Gastroesophageal sphincter (tissue), 4 donors: ENCODE measurements at regions not wholly inside any gene's neighbourhood (a gene's known extent, or its start where the extent isn't known, plus 50 kb on each side); places are given as distances from the start of the nearest gene placed in this dataset.
"Not testable (repeated sequence)": the region's sequence is repeated elsewhere in the genome, so short reads cannot be mapped to it uniquely, and the experiment has no call there.

Source experiments
- ATAC-seq: fragments of 150-250 bp; one replicate; pipeline ENCODE4 v1.9.1; 2016; ENCODE audit warnings: mild to moderate bottlenecking, moderate library complexity
- H3K27ac ChIP-seq, 4 donors: fragments of 200-600 bp; sonication (generic) in 3 of 4; 1 replicate in 3 of 4; 2 replicates in 1 of 4; pipeline ENCODE4 v1.5.1; 2016 to 2019
- H3K27me3 ChIP-seq: fragments of 200-600 bp; sonication (generic); one replicate; pipeline ENCODE4 v1.5.1; 2019
- H3K36me3 ChIP-seq, 2 donors: fragments of 200-600 bp; sonication (generic); one replicate each; pipeline ENCODE4 v1.5.1; 2019; ENCODE audit warnings: control low read depth in 1 of 2
- H3K4me1 ChIP-seq, 3 donors: fragments of 200-600 bp; sonication (generic); 1 replicate in 2 of 3; 2 replicates in 1 of 3; pipeline ENCODE4 v1.5.1; 2016 to 2019; ENCODE audit warnings: control low read depth in 2 of 3
- H3K4me3 ChIP-seq, 2 donors: fragments of 200-600 bp; sonication (generic); one replicate each; pipeline ENCODE4 v1.5.1; 2019; ENCODE audit warnings: mild to moderate bottlenecking in 1 of 2, moderate library complexity in 1 of 2
- H3K9me3 ChIP-seq, 3 donors: fragments of 200-600 bp; sonication (generic); one replicate each; pipeline ENCODE4 v1.5.1; 2017 to 2019; ENCODE audit warnings: control low read depth in 2 of 3
- EP300 ChIP-seq: sonication (generic); formaldehyde crosslinking; IDR thresholded peaks from one replicate; pipeline ENCODE4 v1.6.1; 2017; ENCODE audit warnings: antibody characterized with exemption, mild to moderate bottlenecking
- POLR2A ChIP-seq, 2 donors: fragments of 450-650 bp; IDR thresholded peaks; one replicate each; pipeline ENCODE4 v1.6.1; 2017; ENCODE audit warnings: antibody characterized with exemption in 2 of 2, mild to moderate bottlenecking in 2 of 2, moderate library complexity in 1 of 2
- POLR2AphosphoS5 ChIP-seq: sonication (generic); formaldehyde crosslinking; IDR thresholded peaks from one replicate; pipeline ENCODE4 v1.6.1; 2017; ENCODE audit warnings: antibody characterized with exemption
- WGBS, 2 donors: methylation state at CpG; one replicate each; pipeline ENCODE4 v1.1.5; 2018; ENCODE audit warnings: low coverage in 1 of 2; 5-methylcytosine and 5-hydroxymethylcytosine counted together
- TF ChIP-seq, protein P1 (sequence below), 4 experiments: fragments of 200-600 bp in 2 of 4; fragments of 450-650 bp in 2 of 4; sonication (generic) in 1 of 4; IDR thresholded peaks; one replicate each; pipeline ENCODE4 v1.5.1; 2017 to 2019; ENCODE audit warnings: antibody characterized with exemption in 4 of 4, mild to moderate bottlenecking in 2 of 4, moderate library complexity in 2 of 4

- ATAC-seq, result no peak
- no peaks in the 10 kb centered on the region for H3K4me1 ChIP-seq
- no peak overlapping the region for H3K4me3 ChIP-seq
- H3K27ac ChIP-seq, result no peak overlapping the region
- H3K9me3 ChIP-seq, result peaks cover 0 to 15% (median 0%) of the 10 kb centered on the region in 3 donors
- 61 to 73% methylated on average over 5 to 6 of the region's 6 CpGs for WGBS, 2 donors
- TF ChIP-seq, protein P1, sequence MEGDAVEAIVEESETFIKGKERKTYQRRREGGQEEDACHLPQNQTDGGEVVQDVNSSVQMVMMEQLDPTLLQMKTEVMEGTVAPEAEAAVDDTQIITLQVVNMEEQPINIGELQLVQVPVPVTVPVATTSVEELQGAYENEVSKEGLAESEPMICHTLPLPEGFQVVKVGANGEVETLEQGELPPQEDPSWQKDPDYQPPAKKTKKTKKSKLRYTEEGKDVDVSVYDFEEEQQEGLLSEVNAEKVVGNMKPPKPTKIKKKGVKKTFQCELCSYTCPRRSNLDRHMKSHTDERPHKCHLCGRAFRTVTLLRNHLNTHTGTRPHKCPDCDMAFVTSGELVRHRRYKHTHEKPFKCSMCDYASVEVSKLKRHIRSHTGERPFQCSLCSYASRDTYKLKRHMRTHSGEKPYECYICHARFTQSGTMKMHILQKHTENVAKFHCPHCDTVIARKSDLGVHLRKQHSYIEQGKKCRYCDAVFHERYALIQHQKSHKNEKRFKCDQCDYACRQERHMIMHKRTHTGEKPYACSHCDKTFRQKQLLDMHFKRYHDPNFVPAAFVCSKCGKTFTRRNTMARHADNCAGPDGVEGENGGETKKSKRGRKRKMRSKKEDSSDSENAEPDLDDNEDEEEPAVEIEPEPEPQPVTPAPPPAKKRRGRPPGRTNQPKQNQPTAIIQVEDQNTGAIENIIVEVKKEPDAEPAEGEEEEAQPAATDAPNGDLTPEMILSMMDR (IDR thresholded peaks at IDR 0.05), result no peak
- TF ChIP-seq POLR2AphosphoS5, result no peak
- TF ChIP-seq EP300, result no peak
- no peak for TF ChIP-seq POLR2A (IDR thresholded peaks at IDR 0.05)
- no peaks in the 10 kb centered on the region for H3K27me3 ChIP-seq
- H3K36me3 ChIP-seq, result no peaks in the 10 kb centered on the region
Measured at GRCh38 chr4:23097251-23097650, 404.5 kb downstream of the GBA3 start.

DNA sequence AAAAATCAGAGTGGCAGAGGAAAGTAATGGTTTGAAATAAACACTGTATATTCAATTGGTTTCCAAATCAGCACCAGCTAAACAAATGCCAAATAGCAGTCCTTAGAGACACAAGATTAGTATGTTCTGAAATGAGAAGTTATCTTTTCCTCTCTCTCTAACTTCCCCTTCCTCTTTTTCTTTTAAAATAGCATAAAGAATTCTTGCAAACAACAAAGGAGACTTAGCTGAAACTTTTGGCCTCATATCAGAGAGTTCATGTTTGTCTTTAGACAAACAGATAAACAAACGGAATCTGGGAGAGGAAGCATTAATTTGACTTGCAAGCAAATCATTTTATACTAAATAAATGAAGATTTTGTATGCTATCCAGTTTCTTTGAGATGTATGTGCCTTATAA, 399.0 kb downstream of the GBA3 start:
- H3K4me1 ChIP-seq, result no peaks in the 10 kb centered on the region
- H3K36me3 ChIP-seq, result no peaks in the 10 kb centered on the region
- WGBS, 2 donors, result 35 to 58% methylated on average over 1 of the region's 1 CpG
- TF ChIP-seq POLR2A (IDR thresholded peaks at IDR 0.05) (no peak), POLR2AphosphoS5 (no peak), EP300 (no peak)
- TF ChIP-seq, protein P1 (IDR thresholded peaks at IDR 0.05), result no peak
- H3K27ac ChIP-seq, result no peak overlapping the region
- H3K4me3 ChIP-seq, result no peak overlapping the region
- H3K9me3 ChIP-seq, result peaks cover 0 to 15% (median 0%) of the 10 kb centered on the region in 3 donors
- ATAC-seq, result no peak
- no peaks in the 10 kb centered on the region for H3K27me3 ChIP-seq

- Histone ChIP-seq H3K4me1 (no peaks in the 10 kb centered on the region), H3K27ac (no peak overlapping the region), H3K27me3 (no peaks in the 10 kb centered on the region), H3K4me3 (no peak overlapping the region), H3K9me3 (peaks cover 0 to 11% (median 0%) of the 10 kb centered on the region in 3 donors), H3K36me3 (no peaks in the 10 kb centered on the region)
- WGBS, 2 donors, result 78 to 94% methylated on average over 2 of the region's 2 CpGs
- no peak for ATAC-seq
- TF ChIP-seq EP300 (no peak), POLR2A (IDR thresholded peaks at IDR 0.05) (no peak), POLR2AphosphoS5 (no peak)
- TF ChIP-seq, protein P1 (IDR thresholded peaks at IDR 0.05), result no peak
Measured at GRCh38 chr4:23085249-23085568, 392.5 kb downstream of the GBA3 start.

GRCh38 chr4:23084559-23085248, 392.0 kb downstream of the GBA3 start:
- Histone ChIP-seq H3K36me3 (no peaks in the 10 kb centered on the region), H3K9me3 (peaks cover 0 to 15% (median 0%) of the 10 kb centered on the region in 3 donors), H3K4me3 (no peak overlapping the region), H3K27ac (no peak overlapping the region), H3K27me3 (no peaks in the 10 kb centered on the region), H3K4me1 (no peaks in the 10 kb centered on the region)
- TF ChIP-seq, protein P1 (IDR thresholded peaks at IDR 0.05), result no peak
- TF ChIP-seq POLR2AphosphoS5 (no peak), POLR2A (IDR thresholded peaks at IDR 0.05) (no peak), EP300 (no peak)
- 79 to 81% methylated on average over 3 of the region's 3 CpGs for WGBS, 2 donors
- ATAC-seq, result no peak

DNA sequence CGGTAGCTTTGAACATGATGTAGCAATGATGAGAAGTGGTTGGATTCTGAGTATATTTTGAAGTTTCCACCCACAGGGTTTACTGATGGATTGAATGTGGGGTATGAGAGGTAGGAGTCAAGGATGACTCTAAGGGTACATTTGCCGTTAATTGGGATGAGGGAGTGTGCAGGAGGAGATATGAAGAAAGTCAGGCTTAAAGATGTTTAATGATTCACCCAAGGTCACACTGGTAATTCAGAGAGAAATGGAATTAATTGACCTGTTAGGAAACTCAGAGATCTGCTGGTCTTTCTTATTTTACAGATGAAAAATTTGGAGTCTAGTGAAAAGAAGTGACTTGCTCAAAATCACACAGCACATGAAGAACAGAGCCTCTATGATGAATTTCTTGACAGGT, 390.7 kb downstream of the GBA3 start:
- Histone ChIP-seq H3K27me3 (no peaks in the 10 kb centered on the region), H3K4me3 (no peak overlapping the region), H3K4me1 (no peaks in the 10 kb centered on the region), H3K36me3 (no peaks in the 10 kb centered on the region), H3K9me3 (peaks cover 0 to 15% (median 0%) of the 10 kb centered on the region in 3 donors), H3K27ac (no peak overlapping the region)
- 50 to 73% methylated on average over 2 of the region's 2 CpGs for WGBS, 2 donors
- ATAC-seq, result no peak
- TF ChIP-seq, protein P1 (IDR thresholded peaks at IDR 0.05), result no peak
- TF ChIP-seq POLR2AphosphoS5 (no peak), EP300 (no peak), POLR2A (IDR thresholded peaks at IDR 0.05) (no peak)

DNA sequence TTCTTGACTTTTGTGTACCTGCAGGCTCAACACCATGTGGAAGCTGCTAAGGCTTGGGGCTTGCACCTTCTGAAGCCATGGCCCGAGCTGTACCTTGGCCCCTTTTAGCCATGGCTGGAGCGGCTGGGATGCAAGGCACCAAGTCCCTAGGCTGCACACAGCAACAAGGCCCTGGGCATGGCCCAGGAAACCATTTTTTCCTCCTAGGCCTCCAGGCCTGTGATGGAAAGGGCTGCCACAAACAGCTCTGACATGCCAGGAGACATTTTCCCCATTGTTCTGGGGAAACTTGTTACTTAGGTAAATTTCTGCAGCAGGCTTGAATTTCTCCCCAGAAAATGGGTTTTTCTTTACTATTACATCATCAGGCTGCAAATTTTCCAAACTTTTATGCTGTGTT, 387.4 kb downstream of the GBA3 start:
- 100% methylated on average over 1 of the region's 2 CpGs; no CpG with 5 or more reads in 1 of the 2 donors for WGBS, 2 donors
- not testable (repeated sequence) for ATAC-seq, H3K4me1 ChIP-seq

More for the DNA sequence above, 387.4 kb downstream of the GBA3 start:
- not testable (repeated sequence) for H3K4me3 ChIP-seq, H3K36me3 ChIP-seq, H3K27ac ChIP-seq, H3K27me3 ChIP-seq
- peaks cover 0 to 15% (median 0%) of the 10 kb centered on the region in 3 donors for H3K9me3 ChIP-seq
